HepG2 (cell line): ENCODE measurements at regions not wholly inside any gene's neighbourhood (a gene's known extent, or its start where the extent isn't known, plus 50 kb on each side); places are given as distances from the start of the nearest gene placed in this dataset.

Experiments used
- STAT6 ChIP-seq: sonication (generic); formaldehyde crosslinking; IDR thresholded peaks from 2 replicates; pipeline ENCODE4 v1.4.0; 2020; ENCODE audit warnings: missing genetic modification reagents, mild to moderate bottlenecking, borderline replicate concordance
- TSC22D2 ChIP-seq: sonication (generic); formaldehyde crosslinking; IDR thresholded peaks from 2 replicates; pipeline ENCODE4 v1.5.1; 2020; ENCODE audit warnings: missing genetic modification reagents, mild to moderate bottlenecking, borderline replicate concordance

GRCh38 chr4:106451091-106451490 is 82.5 kb upstream of the GIMD1 start:
- TF ChIP-seq STAT6 (CRISPR knock-in tag), result no peak
- no peak for TF ChIP-seq TSC22D2 (CRISPR knock-in tag)
